HG03460 (cell line): ENCODE measurements at regions not wholly inside any gene's neighbourhood (a gene's known extent, or its start where the extent isn't known, plus 50 kb on each side); places are given as distances from the start of the nearest gene placed in this dataset.

Experiments used
- ATAC-seq: cut with Tn5 transposase; IDR thresholded peaks from one replicate; pipeline ENCODE4 v1.9.1; 2021; ENCODE audit not compliant: unreplicated experiment

DNA sequence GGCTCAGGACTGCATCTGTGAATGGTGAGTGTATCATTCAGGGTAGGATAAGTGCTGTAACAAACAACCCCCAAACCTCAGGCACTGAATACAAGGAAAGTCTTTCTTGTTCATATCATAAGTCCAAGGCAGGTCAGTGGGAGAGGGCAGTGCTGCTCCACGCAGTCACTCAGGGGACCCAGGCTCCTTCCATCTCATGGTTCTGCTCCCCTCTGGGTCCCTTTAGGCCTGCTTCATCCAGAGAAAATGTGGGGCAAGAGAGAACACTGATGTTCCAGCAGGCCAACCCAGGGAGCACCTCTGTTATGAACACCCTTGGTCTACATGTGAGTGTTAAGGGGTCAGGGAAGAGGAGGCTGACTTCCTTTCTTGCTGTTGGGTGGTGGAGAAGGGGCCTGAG is 187.8 kb downstream of the CHST1 start:
- no peak for ATAC-seq

DNA sequence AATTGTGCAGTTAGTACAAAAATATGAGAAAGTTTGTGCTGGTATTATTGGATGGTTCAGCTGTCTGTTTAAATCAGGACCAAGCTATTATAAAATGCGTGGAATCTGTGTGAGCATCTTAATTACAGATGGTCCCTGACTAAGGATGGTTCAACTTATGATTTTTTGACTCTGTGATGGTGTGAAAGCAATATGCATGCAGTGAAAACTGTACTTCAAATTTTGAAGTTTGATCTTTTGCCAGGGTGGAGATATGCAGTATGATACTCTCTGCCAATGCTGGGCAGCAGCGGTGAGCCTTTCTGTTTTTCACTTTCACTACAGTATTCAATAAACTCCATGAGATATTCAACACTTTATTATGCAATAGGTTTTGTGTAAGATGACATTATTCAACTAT is 189.3 kb downstream of the CHST1 start:
- ATAC-seq, result no peak

DNA sequence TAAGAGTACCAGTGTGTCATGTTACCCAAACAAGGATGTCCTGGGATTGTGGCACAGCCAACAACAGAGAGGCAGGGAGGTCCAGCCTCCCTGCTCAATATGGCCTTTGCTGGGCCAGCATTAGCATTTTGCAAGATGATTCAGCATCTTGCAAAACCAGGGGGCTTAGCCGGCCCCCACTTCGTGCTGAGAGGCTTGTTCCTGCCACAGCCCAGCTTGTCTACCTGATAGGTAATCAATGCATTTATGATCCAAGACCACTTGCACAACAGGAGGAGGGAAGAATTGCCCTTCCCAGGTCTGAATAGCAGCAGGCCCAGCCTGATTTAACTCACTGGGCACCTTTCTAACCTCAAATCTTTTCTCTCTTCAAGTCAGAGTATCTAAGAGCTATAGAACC is 189.0 kb upstream of the SYT13 start:
- no peak for ATAC-seq

DNA sequence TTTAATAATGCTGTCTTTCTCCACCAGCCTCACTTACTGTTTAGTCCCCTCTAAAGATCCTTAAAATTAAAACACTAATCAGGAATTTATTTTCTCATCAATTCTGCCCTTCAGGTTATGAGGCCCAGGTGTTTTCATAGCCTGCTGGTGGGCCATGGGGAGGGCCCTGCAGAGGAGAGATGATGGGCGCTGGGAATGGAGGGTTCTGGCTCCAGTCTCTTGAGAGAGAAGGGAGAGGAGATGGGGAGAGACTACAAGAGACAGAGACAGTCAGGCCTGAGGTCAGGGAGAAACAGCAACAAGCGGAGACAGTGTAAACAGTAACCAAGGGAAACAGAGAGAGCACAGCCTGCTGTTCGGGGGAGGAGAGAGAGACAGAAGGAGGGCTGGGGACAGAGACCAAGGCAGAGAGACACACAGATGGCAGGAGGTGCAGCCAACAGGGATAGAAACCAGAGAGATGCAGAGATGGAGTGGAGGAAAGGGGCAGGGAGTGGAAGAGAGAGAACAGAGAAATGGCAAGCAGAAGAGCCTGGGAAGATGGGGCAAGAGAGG is 187.3 kb upstream of the SYT13 start:
- no peak for ATAC-seq

DNA sequence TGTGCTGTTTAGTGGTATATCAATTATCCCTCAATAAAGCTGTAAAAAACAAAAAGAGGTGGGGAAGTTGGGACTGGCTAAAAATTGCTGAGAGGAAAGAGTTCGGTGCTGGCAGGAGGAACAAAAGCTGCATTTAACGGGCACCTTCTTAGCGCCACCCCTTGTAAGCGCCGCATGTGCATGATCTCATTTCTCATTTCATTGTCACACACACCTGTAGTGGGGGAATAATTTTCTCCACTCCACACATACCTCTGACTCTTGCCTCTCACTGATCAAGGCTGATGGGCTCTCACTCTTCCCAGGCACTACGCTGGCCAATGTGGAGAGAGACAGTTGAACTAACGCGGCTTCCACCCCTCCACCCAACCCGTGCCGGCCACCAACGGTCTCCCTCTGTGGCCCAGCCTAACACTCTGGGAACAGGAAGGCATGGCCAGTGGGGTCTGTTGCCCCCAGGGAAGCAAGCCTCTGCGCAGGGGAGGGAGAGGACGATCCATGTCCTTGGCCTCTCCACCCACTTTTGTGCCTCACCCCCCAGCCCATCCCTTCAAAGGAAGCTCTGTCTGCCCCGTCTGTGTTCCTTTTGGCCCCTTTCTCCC is 186.7 kb upstream of the SYT13 start:
- ATAC-seq, result no peak

DNA sequence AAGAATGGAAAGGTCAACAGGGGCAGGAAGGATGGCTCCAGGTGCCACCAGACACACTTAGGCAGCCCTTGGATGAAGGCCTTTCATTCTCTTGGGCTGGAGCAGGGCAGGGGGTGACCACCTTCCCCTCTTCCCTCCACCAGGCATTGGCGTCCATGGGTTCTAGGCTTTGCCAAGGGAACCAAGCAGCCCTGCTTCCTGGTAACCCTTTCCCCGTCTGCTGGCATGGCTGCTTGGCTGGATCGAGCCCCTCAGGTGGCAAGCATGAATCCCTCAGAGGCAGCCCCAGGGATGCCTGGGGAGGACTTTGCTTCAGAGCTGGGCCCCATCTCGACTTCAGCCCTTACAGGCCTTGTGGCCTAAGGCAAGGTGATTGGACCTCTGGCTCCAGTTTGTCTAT is 185.1 kb upstream of the SYT13 start:
- no peak for ATAC-seq

DNA sequence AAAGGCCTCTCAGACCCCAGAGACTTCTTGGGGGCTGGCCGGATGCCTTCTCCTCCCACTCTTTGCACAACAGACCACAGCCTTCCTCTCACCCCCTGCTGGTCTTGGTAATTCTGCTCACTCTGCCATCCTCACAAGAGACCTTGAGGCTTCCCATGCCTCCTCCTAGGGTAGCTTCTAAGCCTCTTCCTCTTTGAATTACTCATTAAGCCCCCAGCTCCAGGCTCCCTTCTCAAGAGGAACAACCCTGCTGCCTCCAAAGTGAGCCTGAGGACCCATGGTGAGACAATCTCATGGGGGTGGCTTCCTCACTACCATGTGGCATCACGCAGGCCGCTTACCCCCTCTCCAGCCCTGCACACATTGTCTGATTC is 184.6 kb upstream of the SYT13 start:
- no peak for ATAC-seq

DNA sequence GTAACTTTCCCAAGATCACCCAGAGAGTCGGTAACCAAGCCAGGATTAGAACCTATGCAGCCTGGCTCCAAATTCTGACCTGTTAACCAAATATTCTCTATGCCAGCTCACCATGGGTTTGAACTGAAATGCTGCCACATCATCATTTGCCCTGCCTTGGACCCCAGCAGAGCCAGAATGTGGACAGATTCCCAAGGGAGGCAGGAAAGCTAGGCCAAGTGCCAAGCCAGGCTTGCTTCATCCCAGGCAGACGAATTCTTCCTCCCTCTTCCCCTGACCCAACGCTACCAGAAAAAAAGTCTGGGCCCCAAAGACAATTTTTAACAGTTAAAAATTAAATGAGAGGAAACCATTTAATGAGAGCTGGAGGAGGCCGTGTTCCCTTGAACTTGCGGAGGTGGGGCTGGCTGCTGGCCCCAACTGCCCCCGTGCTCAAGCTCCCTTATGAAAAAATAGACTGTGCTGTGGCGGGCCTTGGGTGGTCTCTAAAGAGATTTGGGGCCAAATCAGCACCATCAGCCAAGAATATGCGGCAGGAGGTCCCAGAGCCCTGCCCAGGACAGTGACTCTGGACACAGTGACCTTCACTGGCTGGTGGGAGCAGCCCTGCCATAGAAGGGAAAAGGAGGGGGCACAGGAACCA is 184.1 kb upstream of the SYT13 start:
- no peak for ATAC-seq

DNA sequence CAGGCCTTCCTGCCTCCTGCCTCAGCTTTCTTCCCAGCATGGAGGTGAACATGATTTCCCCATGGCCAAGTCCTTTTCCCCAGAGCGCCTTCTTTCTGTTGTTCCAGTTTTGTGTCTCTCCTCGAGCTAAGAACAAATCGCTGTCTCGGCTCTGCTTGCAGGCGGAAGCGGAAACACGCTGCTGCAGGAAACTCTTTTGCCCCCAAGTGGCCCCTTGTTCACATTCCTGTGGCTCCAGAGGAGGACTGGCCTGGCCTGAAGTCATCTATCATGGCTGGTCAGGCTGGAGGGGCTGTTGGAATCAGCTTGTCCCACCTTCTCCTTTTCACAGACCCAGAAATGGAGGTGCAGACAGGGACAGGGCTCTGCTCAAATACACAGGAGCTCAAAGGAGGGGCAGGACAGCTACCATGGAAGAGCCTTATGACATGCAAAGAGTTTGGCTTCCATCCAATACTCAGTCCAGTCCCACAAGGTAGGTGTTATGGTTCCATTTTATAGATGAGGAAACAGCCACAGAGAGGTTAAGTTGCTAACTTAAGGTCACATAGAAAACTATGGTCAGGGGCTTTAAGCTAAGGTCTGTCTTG is 182.2 kb upstream of the SYT13 start:
- ATAC-seq, result no peak

DNA sequence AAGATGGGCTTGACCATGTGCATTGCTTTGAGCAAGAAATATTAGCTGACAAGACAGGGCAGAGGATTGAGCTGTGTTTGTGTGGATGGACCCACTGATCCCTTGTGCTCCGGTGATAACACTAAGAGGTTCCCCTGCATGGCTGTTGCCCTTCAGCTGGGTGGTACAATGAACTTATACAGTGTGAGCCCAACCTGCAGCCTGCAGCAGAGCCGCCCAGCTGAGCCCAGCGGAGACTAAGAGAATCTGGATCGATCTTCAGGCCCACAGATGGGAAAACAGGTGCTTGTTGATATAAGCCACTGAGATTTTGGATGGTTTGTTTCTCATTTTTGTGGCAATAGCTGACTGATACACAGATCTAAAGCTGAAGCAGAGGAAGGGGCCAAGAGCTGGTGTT is 177.4 kb upstream of the SYT13 start:
- ATAC-seq, result no peak

DNA sequence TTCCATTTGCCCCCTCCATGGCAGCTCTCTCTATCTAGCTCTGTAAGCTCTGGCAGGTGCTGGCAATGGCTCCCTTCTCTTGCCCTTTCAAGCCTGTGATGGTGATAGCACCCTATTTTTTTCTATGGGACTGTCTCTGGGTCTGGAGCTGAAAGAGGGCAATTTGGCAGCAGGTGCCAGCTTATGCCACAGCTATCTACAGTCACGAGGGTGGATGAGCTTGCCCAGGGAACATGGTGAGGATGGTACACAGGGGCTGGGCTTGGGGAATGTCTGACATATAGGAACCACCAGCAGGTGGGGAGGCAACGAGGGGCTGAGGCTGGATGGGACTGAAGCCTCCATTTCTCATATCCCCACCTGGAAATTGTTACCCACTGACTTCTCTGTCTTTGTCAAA is 175.4 kb upstream of the SYT13 start:
- ATAC-seq, result no peak

DNA sequence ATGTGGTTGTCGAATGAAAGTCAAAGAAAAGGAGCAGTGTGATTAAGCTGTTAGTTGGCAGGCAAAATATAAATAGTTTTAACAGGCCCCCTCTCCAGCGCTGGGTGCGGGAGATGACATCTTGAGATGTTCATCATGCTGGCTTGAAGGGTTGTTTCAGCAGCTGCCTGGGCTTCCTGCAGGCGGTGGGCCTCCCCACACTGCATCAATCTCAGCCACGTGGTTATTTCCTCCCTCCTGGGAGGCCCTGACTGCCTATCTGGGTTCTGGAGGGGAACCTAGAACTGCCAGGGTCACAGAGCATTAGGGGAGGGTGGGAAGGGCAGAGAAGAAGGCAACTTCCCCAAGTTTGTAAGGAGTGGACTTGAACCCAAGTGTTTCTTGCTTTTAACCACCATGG is 173.3 kb upstream of the SYT13 start:
- ATAC-seq, result no peak

DNA sequence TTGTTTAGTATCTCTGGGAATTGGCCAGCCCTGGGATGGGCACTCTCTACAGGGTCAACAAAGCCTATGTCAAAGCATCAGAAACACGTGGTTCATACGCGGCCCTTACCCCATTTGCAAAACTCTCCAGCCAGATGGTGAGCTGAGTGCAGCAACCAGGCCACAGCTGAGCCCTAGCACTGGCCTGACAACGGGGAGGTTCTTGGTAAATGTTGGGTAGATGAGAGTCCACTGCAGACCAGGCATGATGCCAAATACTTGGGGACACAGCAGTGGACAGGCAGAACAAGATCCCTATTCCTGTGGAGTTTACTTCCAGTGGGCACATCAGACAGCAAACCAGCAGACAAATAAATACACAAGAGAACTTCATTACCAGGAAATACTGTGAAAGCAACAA is 172.1 kb upstream of the SYT13 start:
- no peak for ATAC-seq

DNA sequence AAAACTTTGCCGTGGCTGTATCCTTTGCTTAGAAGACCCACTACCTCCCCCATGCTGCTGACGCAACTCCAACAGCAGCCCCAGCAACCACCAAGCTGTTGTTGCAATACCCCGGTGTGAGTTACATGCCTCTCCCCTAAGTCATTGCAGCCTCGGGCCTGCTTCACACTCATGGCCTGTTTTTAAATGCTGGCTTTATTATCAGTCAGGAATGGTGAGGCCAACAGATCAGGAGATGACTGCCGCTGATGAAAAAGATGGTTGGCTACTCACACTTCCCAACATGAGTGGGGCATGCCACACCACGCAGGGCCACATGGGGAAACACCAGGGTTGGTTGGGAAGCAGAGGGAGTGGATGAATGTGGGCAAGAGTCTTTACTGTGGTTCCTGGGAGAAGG is 171.5 kb upstream of the SYT13 start:
- no peak for ATAC-seq

DNA sequence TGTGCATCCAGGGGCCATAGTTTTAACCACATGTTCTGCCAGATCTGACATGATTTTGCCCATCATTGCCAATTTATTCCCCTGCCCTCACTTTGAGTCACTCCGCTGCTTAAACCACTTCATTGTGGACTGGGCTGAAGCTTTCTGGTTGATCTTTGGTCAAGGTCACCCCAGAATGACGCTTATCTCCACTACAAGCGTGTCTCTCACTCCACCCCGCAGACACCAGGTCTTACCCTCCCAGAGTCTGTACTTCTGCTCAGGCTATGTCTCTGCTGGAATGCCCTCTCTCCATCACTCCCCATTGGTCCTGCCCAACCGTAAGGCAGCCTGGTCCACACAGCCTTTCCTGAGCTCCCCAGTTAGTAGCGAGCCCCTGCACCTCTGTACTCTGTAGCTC is 170.5 kb upstream of the SYT13 start:
- no peak for ATAC-seq

DNA sequence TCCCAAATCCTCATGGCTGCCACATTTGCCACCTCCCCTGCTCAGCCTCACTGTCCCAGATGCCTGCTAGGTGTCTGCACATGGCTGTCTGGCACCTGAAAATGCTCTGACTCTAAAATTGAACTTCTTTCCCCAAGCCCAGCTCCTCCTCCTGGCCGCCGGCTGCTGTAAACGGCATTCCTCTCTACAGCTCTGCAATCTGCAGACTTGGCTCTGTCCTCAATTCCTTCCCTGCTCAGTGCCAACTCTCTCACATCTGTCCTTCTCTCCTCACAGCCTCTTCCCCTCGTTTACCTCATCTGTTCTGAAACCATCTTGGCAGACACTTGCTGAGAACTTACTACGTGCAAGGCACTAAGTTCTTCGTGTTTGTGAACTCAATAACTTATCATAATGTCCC is 169.4 kb upstream of the SYT13 start:
- no peak for ATAC-seq

DNA sequence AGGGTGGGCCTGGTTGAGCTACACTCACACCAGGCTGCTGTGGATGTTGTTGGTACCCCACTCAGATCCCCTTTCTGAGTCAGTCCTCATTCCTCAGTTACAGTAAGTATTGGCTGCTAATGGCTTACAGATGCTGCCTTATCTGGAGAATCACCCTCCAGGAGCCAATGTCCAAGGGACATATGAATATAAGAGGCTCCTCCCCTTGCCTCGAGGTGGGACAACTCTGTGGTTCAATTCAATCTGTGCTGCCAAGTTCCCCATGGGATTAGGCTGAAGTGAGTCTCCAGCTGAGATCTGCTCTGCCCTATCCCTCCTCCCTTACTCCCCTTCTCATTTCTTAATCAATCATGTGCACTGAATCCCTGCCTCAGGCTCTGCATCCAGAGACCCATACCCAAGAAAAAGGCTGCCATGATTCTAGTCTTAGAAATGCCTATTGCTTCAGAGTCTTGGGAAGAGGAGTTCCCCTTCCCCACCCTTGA is 168.8 kb upstream of the SYT13 start:
- ATAC-seq, result no peak

DNA sequence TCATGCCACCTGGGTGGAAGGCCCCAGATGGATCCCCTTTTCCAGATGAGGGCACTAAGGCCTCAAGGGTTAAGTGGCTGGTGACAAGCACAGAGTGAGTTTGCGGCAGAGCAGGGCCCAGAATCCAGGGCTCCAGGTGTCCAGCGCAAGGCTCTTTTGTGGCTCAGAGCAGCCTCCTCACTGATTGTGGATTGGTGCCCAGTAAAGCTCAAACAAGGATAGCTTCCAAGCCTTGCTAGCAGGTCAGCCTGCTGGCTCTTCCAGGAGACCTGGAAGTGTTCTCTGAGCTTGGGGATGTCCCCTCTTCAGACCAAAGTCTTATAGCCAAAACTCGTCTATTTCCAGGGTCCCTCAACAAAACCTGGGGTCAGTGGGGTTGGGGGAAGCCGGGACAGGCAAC is 167.6 kb upstream of the SYT13 start:
- no peak for ATAC-seq

DNA sequence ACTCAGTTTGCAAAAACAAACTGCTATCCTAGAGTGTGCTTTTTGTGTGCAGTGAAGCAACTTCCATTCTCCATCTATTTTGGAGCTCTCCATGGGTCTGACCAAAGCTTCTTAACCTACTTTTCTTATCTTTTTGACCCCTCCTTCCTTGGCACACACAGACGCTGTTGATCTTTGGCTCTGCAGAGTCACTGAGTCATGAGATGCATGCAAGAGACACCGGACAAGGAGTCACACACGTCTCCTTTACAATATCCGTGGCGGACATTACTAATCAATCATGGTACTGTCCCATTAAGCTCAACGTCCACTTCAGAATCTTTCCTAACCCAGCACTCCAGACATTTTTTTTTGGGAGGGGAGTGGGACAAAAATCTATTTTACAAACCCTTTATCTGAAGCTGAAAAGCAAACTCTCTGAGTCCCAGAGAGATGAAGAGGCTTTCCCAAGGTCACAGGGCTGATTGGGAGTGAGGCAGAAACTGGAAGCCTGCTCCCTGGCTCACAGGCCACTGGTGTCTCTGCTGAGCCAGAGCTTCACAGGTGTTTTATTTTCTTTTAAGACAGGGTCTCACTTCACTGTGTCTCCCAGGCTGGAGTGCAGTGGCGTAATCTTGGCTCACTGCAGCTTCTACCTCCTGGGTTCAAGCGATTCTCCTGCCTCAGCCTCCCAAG is 165.8 kb upstream of the SYT13 start:
- no peak for ATAC-seq

DNA sequence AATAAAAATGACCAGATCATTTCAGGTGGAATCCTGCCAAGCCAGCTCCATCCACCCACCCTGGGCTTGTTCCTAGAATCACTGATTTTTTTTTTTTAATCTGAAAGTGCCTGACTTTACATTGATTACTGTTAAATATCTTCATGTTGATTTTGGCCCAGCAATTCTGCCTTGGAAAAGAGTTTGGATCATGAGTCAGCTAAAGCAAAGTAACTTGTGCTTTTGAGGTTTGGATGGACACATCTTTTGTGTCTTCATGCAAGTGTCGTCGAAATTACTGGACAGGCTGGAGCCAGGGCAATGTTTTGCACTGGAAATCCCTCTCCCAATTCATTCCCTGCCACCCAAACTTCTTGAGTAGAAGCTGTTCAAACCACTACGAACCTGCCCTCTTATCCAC is 164.0 kb upstream of the SYT13 start:
- no peak for ATAC-seq

DNA sequence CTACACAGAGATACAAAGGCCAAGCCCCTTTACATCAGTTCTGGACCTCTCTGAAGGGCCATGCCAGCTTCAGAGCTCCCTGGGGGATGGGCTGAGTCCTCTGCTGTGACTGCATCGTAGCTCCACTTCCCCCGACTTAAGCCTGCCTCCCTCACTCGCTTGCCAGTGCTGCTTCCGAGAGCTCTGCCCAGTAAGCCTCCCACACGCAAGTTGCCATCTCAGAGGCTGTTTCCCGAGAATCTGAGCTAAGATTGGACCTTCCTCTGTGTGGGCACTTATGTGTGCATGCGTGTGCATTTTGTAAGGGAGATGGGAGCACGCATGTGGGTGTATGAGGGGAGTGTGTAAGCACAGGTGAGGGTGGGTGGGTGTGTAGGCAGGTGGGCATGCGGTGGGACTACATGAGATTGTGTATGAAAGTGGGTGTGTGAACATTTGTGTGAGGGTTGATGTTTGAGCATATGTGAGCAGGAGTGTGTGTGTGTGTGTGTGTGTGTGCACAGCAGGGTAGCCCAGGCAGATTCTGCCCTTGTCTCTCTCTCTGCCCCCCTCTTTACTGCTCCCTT is 163.0 kb upstream of the SYT13 start:
- ATAC-seq, result no peak

DNA sequence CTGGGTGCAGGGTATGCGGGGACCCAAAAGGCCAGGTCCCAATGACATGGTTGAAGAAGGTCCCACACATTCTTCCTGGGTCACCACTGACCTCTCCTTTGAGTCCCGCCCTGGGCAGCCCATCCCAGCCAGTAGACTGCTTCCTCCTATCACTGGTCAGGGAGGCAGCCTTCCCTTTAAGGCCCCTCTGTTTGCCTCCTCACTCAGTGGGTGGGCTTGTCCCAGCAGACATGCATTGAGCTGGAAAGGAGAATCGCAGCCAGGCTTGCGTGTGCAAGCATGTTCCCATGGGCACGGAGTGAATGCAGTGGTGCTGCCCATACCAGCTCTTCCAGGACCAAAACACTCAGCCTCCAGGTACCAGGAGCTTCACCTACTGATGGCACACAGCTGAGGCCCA is 162.4 kb upstream of the SYT13 start:
- ATAC-seq, result no peak
